BE2C (cell line): ENCODE measurements at regions not wholly inside any gene's neighbourhood (a gene's known extent, or its start where the extent isn't known, plus 50 kb on each side); places are given as distances from the start of the nearest gene placed in this dataset.

Source experiments
- DNase-seq: peaks from one replicate; pipeline ENCODE4 v3.0.0-alpha.2; 2020
- H3K27me3 ChIP-seq: fragments of 250-450 bp; sonication (Bioruptor Pico); 2 replicates; pipeline ENCODE4 v1.5.1; 2020; ENCODE audit warnings: mild to moderate bottlenecking
- H3K36me3 ChIP-seq: fragments of 250-450 bp; sonication (Bioruptor Pico); 2 replicates; pipeline ENCODE4 v1.5.1; 2020; ENCODE audit warnings: mild to moderate bottlenecking
- H3K4me1 ChIP-seq: fragments of 250-450 bp; sonication (Bioruptor Pico); 2 replicates; pipeline ENCODE4 v1.5.1; 2020
- H3K4me3 ChIP-seq: 2 replicates; pipeline ENCODE4 v1.5.1; 2011; ENCODE audit warnings: low read depth, low read length
- H3K9me3 ChIP-seq: fragments of 250-450 bp; sonication (Bioruptor Pico); 2 replicates; pipeline ENCODE4 v1.5.1; 2020
- TF ChIP-seq, protein P1 (sequence below): IDR thresholded peaks from 2 replicates; pipeline ENCODE4 v1.5.1; 2012; ENCODE audit warnings: mild to moderate bottlenecking, low read depth, low read length

DNA sequence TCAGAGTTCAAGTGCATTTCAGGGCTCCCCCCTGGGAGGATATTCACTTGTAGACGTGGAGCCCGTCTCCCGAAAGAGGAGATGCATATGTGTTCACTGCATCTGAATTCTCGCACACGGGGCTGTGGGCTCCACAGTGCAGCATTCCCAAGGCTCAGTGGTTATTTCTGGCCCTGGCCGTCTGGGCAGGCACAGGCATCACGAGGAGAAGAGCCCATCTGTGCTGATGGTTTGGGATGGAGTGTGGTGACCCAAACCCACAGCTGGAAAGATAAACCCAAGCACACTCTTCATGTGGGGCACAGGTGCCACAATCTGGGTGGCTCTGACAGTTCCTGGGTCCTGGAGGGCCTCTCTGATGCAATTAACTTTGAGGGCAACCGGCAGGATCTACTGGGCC, 242.1 kb downstream of the TSHZ3 start:
- TF ChIP-seq, protein P1, sequence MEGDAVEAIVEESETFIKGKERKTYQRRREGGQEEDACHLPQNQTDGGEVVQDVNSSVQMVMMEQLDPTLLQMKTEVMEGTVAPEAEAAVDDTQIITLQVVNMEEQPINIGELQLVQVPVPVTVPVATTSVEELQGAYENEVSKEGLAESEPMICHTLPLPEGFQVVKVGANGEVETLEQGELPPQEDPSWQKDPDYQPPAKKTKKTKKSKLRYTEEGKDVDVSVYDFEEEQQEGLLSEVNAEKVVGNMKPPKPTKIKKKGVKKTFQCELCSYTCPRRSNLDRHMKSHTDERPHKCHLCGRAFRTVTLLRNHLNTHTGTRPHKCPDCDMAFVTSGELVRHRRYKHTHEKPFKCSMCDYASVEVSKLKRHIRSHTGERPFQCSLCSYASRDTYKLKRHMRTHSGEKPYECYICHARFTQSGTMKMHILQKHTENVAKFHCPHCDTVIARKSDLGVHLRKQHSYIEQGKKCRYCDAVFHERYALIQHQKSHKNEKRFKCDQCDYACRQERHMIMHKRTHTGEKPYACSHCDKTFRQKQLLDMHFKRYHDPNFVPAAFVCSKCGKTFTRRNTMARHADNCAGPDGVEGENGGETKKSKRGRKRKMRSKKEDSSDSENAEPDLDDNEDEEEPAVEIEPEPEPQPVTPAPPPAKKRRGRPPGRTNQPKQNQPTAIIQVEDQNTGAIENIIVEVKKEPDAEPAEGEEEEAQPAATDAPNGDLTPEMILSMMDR: no peak
- H3K27me3 ChIP-seq: no peaks in the 10 kb centered on the region

DNA sequence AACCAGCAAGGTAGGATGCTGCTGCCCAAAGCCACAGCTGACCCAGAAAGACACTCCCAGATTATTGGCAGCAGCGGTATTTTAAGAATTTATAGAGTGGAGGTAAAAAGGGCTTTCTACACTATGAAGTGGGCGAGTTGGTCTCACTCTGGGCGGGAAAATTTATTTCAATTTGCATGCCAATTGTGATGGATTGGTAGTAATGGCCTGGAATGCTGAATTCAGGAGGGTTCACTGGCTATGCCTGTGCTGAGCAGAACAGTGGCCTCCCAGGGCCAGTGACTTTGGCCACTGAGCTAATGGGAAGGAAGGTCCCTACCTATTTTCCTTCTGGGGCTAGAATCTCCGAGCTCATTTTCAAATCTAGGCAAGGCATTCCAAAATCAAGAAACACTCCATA, 243.5 kb downstream of the TSHZ3 start:
- DNase-seq: no peak
- TF ChIP-seq, protein P1: no peak
- Histone ChIP-seq H3K27me3 (no peaks in the 10 kb centered on the region), H3K4me3 (no peak overlapping the region), H3K9me3 (no peaks in the 10 kb centered on the region), H3K4me1 (no peaks in the 10 kb centered on the region), H3K36me3 (no peaks in the 10 kb centered on the region)

More for the DNA sequence above, 242.1 kb downstream of the TSHZ3 start:
- no peaks in the 10 kb centered on the region for H3K4me1 ChIP-seq
- no peak overlapping the region for H3K4me3 ChIP-seq
- no peaks in the 10 kb centered on the region for H3K36me3 ChIP-seq
- no peaks in the 10 kb centered on the region for H3K9me3 ChIP-seq
- DNase-seq: no peak

GRCh38 chr19:31104451-31104850, 244.8 kb downstream of the TSHZ3 start:
- TF ChIP-seq, protein P1: no peak
- no peak for DNase-seq
- Histone ChIP-seq H3K36me3 (no peaks in the 10 kb centered on the region), H3K27me3 (no peaks in the 10 kb centered on the region), H3K4me3 (no peak overlapping the region), H3K4me1 (no peaks in the 10 kb centered on the region), H3K9me3 (no peaks in the 10 kb centered on the region)

DNA sequence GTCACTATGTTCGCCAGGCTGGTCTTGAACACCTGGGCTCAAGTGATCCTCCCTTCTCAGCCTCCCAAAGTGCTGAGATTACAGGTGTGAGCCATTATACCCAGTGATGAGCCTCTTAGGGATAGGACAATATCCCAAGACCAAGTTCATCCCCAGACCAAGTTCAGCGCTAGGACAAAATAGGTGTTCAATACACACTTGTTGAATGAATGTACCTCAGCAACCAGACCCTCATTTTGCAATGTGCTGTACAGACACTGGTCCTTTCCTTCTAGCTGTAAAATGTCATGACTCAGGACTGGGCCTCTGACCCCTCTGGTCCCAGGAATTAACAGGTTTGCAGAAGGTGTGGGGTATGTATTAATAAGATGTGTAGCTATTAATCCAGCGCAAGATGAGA, 246.0 kb downstream of the TSHZ3 start:
- Histone ChIP-seq H3K27me3 (no peaks in the 10 kb centered on the region), H3K4me3 (no peak overlapping the region), H3K36me3 (no peaks in the 10 kb centered on the region), H3K4me1 (no peaks in the 10 kb centered on the region), H3K9me3 (no peaks in the 10 kb centered on the region)
- no peak for DNase-seq
- TF ChIP-seq, protein P1: no peak

DNA sequence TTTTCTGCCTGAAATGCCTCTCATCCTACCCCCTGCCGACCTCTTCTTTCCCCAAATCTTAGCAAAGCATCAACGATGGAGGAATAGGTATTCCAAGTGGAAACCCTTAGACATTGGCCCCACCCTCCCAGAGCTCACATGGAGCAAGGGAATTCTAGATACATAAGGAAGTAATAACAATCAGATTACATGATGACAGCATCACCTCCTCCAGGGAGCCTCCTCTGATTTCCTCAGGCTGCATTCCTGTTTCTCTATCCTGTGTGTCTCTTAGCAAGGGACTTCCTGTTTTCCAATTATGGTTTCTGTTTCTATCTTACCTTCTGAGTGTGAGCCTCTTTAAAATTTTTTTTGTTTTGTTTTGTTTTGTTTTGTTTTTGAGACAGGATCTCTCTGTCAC, 246.6 kb downstream of the TSHZ3 start:
- TF ChIP-seq, protein P1: no peak
- no peaks in the 10 kb centered on the region for H3K4me1 ChIP-seq
- no peak overlapping the region for H3K4me3 ChIP-seq
- no peaks in the 10 kb centered on the region for H3K9me3 ChIP-seq
- no peaks in the 10 kb centered on the region for H3K27me3 ChIP-seq
- no peak for DNase-seq
- H3K36me3 ChIP-seq: no peaks in the 10 kb centered on the region

DNA sequence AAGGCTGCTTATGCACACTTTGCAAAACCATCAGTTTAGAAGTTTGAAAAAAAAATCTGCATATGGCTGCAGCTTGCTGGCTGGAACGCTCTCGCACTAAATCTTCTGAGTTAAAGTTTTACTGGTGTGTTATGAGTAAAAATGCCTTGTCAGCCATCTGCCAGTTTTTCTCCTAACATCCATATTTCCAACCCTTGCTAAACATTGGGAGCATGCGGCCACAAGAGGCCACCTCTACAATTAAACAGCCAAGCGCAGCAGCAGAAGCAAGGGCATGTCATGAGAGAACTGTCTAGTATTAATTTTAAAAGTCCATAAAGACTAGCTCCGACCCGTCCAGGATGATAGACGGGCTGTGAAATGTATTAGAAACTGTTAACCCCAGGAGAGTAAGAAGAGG, 248.3 kb downstream of the TSHZ3 start:
- no peaks in the 10 kb centered on the region for H3K4me1 ChIP-seq
- no peaks in the 10 kb centered on the region for H3K27me3 ChIP-seq
- H3K36me3 ChIP-seq: no peaks in the 10 kb centered on the region
- no peak for DNase-seq
- no peaks in the 10 kb centered on the region for H3K9me3 ChIP-seq
- TF ChIP-seq, protein P1: no peak
- H3K4me3 ChIP-seq: no peak overlapping the region
